ENCODE measurements at regions not wholly inside any gene's neighbourhood (a gene's known extent, or its start where the extent isn't known, plus 50 kb on each side); places are given as distances from the start of the nearest gene placed in this dataset.

- Histone ChIP-seq H3K27me3 (no peaks in the 10 kb centered on the region), H3K36me3 (no peaks in the 10 kb centered on the region), H3K4me1 (no peaks in the 10 kb centered on the region), H3K4me3 (no peak overlapping the region), H3K9me3 (no peaks in the 10 kb centered on the region), H3K27ac (no peak overlapping the region)
- in situ Hi-C loops (cut with MboI; ENCODE audit: low pct_ligation_motif_present in 1 of 4, low pct_unique_long_range_greater_than_20kb in 1 of 4, low sequenced_read_pairs in 3 of 4), result no loop called here
- 56 to 60% methylated on average over 9 to 11 of the region's 11 CpGs for WGBS, 2 donors (ENCODE audit: low coverage in 1 of 2)
- no peak for TF ChIP-seq POLR2A (IDR thresholded peaks at IDR 0.05)
- no peak for TF ChIP-seq POLR2AphosphoS5 (IDR thresholded peaks at IDR 0.05)
- no peak for TF ChIP-seq CTCF (IDR thresholded peaks at IDR 0.05)
- TF ChIP-seq EP300 (IDR thresholded peaks at IDR 0.05; ENCODE audit: low read depth), result no peak
- intact Hi-C loops (cut with DNase I; ENCODE audit: low total_unique reads), result no loop called here
- DNase-seq, result no peak
Measured at GRCh38 chr1:181356505-181357340, 126.6 kb upstream of the CACNA1E start.

- intact Hi-C loops (cut with DNase I; ENCODE audit: low total_unique reads) (no loop called here), in situ Hi-C loops (cut with MboI; ENCODE audit: low pct_ligation_motif_present in 1 of 4, low pct_unique_long_range_greater_than_20kb in 1 of 4, low sequenced_read_pairs in 3 of 4) (no loop called here)
- H3K36me3 ChIP-seq, result no peaks in the 10 kb centered on the region
- H3K4me3 ChIP-seq, result no peak overlapping the region
- no peaks in the 10 kb centered on the region for H3K9me3 ChIP-seq
- 63 to 83% methylated on average over 2 of the region's 2 CpGs for whole genome bisulfite sequencing, 2 donors (ENCODE audit: low coverage in 1 of 2)
- H3K27me3 ChIP-seq, result no peaks in the 10 kb centered on the region
- TF ChIP-seq CTCF (IDR thresholded peaks at IDR 0.05) (no peak), POLR2A (IDR thresholded peaks at IDR 0.05) (no peak), POLR2AphosphoS5 (IDR thresholded peaks at IDR 0.05) (no peak), EP300 (IDR thresholded peaks at IDR 0.05; ENCODE audit: low read depth) (no peak)
- H3K27ac ChIP-seq, result no peak overlapping the region
- no peaks in the 10 kb centered on the region for H3K4me1 ChIP-seq
- DNase-seq, result no peak
Measured at GRCh38 chr1:181359012-181359411, 124.3 kb upstream of the CACNA1E start.

DNA sequence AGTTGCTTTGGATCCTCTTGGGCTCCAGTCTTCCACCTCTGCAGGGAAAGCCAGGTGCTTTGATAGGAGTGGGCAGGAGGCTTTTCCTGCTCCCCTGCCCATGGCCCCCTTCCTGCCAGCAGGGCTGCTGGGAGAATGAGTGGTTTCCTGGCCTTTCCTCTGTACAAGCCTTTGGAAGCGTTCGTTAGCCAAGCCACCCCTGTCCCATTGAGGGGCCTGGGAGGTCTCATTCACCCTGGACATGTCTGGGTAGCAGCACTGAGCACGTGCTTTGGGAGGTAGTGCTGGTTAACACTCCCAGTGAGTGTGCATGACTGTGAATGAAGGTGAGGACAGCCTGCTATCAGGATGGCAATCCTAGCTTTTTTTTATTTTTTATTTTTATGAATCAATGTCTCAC, 118.5 kb upstream of the CACNA1E start:
- H3K27ac ChIP-seq, result no peak overlapping the region
- TF ChIP-seq CTCF (IDR thresholded peaks at IDR 0.05), result no peak
- TF ChIP-seq EP300 (IDR thresholded peaks at IDR 0.05; ENCODE audit: low read depth), result no peak
- TF ChIP-seq POLR2AphosphoS5 (IDR thresholded peaks at IDR 0.05), result no peak
- no peak for TF ChIP-seq POLR2A (IDR thresholded peaks at IDR 0.05)
- in situ Hi-C loops (cut with MboI; ENCODE audit: low pct_ligation_motif_present in 1 of 4, low pct_unique_long_range_greater_than_20kb in 1 of 4, low sequenced_read_pairs in 3 of 4), result no loop called here
- H3K4me3 ChIP-seq, result no peak overlapping the region
- H3K27me3 ChIP-seq, result no peaks in the 10 kb centered on the region
- no peaks in the 10 kb centered on the region for H3K4me1 ChIP-seq
- no peaks in the 10 kb centered on the region for H3K9me3 ChIP-seq
- intact Hi-C loops (cut with DNase I; ENCODE audit: low total_unique reads), result no loop called here
- no peaks in the 10 kb centered on the region for H3K36me3 ChIP-seq
- no peak for DNase-seq
- WGBS, 2 donors (ENCODE audit: low coverage in 1 of 2), result 70 to 84% methylated on average over 2 to 3 of the region's 3 CpGs

GRCh38 chr1:181366910-181367309, 116.4 kb upstream of the CACNA1E start:
- in situ Hi-C loops (cut with MboI; ENCODE audit: low pct_ligation_motif_present in 1 of 4, low pct_unique_long_range_greater_than_20kb in 1 of 4, low sequenced_read_pairs in 3 of 4), result no loop called here

More at GRCh38 chr1:181366910-181367309, 116.4 kb upstream of the CACNA1E start:
- Histone ChIP-seq H3K4me3 (no peak overlapping the region), H3K9me3 (no peaks in the 10 kb centered on the region), H3K27ac (no peak overlapping the region), H3K27me3 (no peaks in the 10 kb centered on the region), H3K4me1 (no peaks in the 10 kb centered on the region), H3K36me3 (no peaks in the 10 kb centered on the region)
- intact Hi-C loops (cut with DNase I; ENCODE audit: low total_unique reads), result no loop called here
- no peak for DNase-seq
- TF ChIP-seq EP300 (IDR thresholded peaks at IDR 0.05; ENCODE audit: low read depth) (no peak), POLR2AphosphoS5 (IDR thresholded peaks at IDR 0.05) (no peak), CTCF (IDR thresholded peaks at IDR 0.05) (no peak), POLR2A (IDR thresholded peaks at IDR 0.05) (no peak)
- WGBS, 2 donors (ENCODE audit: low coverage in 1 of 2), result 76 to 93% methylated on average over 2 to 8 of the region's 8 CpGs
